ENCODE measurements at regions not wholly inside any gene's neighbourhood (a gene's known extent, or its start where the extent isn't known, plus 50 kb on each side); places are given as distances from the start of the nearest gene placed in this dataset.
"Not testable (repeated sequence)": the region's sequence is repeated elsewhere in the genome, so short reads cannot be mapped to it uniquely, and the experiment has no call there.

DNA sequence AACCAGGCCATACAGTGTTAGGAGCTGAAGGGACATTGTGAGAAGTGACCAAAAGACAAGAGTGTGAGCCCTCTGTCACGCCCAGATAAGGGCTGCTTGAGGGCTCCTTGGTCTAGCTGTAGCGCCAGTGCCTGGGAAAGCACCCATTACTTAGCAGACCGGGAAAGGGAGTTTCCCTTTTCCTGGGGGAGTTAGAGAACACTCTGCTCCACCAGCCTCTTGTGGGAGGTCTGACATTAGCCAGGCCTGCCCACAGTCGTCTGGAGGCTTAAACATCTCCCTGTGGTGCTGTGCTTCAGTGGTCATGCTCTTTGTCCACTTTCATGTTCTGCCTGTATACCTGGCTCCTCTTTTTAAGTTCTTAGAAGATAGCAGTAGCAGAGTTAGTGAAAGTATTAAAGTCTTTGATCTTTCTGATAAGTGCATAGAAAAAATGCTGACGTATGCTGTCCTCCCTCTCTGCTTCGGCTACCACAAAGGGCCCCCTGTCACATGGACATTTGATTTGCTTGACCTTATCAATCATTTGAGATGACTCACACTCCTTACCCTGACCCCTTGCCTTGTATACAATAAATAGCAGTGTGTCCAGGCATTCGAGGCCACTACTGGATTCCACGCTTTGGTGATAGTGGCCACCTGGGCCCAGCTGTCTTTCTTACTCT lies 201.5 kb upstream of the ECI2 start:
- Mint-ChIP-seq H3K4me3 (no peak overlapping the region), H3K4me1 (no peaks in the 10 kb centered on the region), H3K27me3 (ENCODE audit: low read depth in 2 of 2) (peaks cover 0 to 11% of the 10 kb centered on the region in 2 donors), H3K27ac (no peak overlapping the region), H3K9me3 (no peaks in the 10 kb centered on the region), H3K36me3 (no peaks in the 10 kb centered on the region)
- no peak for TF ChIP-seq CTCF (IDR thresholded peaks at IDR 0.05)
- ATAC-seq (no peak), DNase-seq (no peak)
- Histone ChIP-seq H3K4me3 (ENCODE audit: low read length) (no peak overlapping the region), H3K27ac (ENCODE audit: low read length) (no peak overlapping the region), H3K36me3 (ENCODE audit: control insufficient read depth, insufficient read depth, low read length) (no peaks in the 10 kb centered on the region), H3K4me1 (ENCODE audit: control insufficient read depth, insufficient read depth, low read length) (no peaks in the 10 kb centered on the region), H3K27me3 (ENCODE audit: control insufficient read depth, insufficient read depth, low read length) (no peaks in the 10 kb centered on the region), H3K9me3 (ENCODE audit: control insufficient read depth, insufficient read depth, low read length) (no peaks in the 10 kb centered on the region)
- WGBS (ENCODE audit: insufficient coverage), result 63% methylated on average over 8 of the region's 8 CpGs
- intact Hi-C loops (cut with micrococcal nuclease), result no loop called here

DNA sequence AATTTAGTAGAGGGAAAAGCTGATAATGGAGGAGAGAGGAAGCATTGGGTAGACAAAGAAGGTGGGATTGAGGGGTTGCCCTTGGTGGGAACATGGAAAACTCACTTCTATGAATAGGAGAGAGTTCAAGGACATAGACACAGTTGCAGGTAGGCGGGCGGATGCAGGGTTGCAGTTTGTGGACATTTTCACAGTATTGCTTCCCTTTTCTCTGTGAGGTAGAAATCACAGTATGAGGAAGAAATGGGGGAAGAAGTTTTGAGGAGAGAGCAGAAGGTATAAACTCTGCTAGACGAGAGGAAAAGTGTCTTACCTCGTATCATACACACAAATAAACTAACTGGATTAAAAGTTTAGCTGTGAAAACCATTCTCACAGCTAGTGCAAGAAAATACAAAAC lies 200.7 kb upstream of the ECI2 start:
- Histone ChIP-seq H3K27me3 (ENCODE audit: control insufficient read depth, insufficient read depth, low read length) (no peaks in the 10 kb centered on the region), H3K4me3 (ENCODE audit: low read length) (no peak overlapping the region), H3K4me1 (ENCODE audit: control insufficient read depth, insufficient read depth, low read length) (no peaks in the 10 kb centered on the region), H3K36me3 (ENCODE audit: control insufficient read depth, insufficient read depth, low read length) (no peaks in the 10 kb centered on the region), H3K9me3 (ENCODE audit: control insufficient read depth, insufficient read depth, low read length) (no peaks in the 10 kb centered on the region), H3K27ac (ENCODE audit: low read length) (no peak overlapping the region)
- TF ChIP-seq CTCF (IDR thresholded peaks at IDR 0.05), result no peak
- Mint-ChIP-seq H3K9me3 (no peaks in the 10 kb centered on the region), H3K4me1 (no peaks in the 10 kb centered on the region), H3K27ac (no peak overlapping the region), H3K4me3 (no peak overlapping the region), H3K36me3 (no peaks in the 10 kb centered on the region), H3K27me3 (ENCODE audit: low read depth in 2 of 2) (peaks cover 0 to 10% of the 10 kb centered on the region in 2 donors)
- intact Hi-C loops (cut with micrococcal nuclease), result no loop called here
- 50% methylated on average over 2 of the region's 4 CpGs for WGBS (ENCODE audit: insufficient coverage)
- ATAC-seq, result no peak
- DNase-seq, result no peak

DNA sequence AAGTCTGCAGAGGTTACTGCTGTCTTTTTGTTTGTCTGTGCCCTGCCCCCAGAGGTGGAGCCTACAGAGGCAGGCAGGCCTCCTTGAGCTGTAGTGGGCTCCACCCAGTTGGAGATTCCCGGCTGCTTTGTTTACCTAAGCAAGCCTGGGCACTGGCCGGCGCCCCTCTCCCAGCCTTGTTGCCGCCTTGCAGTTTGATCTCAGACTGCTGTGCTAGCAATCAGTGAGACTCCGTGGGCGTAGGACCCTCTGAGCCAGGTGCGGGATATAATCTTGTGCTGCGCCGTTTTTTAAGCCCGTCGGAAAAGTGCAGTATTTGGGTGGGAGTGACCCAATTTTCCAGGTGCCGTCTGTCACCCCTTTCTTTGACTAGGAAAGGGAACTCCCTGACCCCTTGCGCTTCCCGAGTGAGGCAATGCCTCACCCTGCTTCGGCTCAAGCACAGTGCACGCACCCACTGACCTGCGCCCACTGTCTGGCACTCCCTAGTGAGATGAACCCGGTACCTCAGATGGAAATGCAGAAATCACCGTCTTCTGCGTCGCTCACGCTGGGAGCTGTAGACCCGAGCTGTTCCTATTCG lies 198.9 kb upstream of the ECI2 start:
- ATAC-seq; H3K4me1 Mint-ChIP-seq; H3K27me3 ChIP-seq (ENCODE audit: control insufficient read depth, insufficient read depth, low read length); H3K4me3 ChIP-seq (ENCODE audit: low read length); H3K4me1 ChIP-seq (ENCODE audit: control insufficient read depth, insufficient read depth, low read length); intact Hi-C loops (cut with micrococcal nuclease); H3K36me3 Mint-ChIP-seq; H3K27ac Mint-ChIP-seq; DNase-seq; H3K9me3 ChIP-seq (ENCODE audit: control insufficient read depth, insufficient read depth, low read length); H3K4me3 Mint-ChIP-seq; H3K9me3 Mint-ChIP-seq; H3K27ac ChIP-seq (ENCODE audit: low read length); H3K36me3 ChIP-seq (ENCODE audit: control insufficient read depth, insufficient read depth, low read length); H3K27me3 Mint-ChIP-seq (ENCODE audit: low read depth in 2 of 2): not testable (repeated sequence)
- 93% methylated on average over 13 of the region's 24 CpGs for WGBS (ENCODE audit: insufficient coverage)

DNA sequence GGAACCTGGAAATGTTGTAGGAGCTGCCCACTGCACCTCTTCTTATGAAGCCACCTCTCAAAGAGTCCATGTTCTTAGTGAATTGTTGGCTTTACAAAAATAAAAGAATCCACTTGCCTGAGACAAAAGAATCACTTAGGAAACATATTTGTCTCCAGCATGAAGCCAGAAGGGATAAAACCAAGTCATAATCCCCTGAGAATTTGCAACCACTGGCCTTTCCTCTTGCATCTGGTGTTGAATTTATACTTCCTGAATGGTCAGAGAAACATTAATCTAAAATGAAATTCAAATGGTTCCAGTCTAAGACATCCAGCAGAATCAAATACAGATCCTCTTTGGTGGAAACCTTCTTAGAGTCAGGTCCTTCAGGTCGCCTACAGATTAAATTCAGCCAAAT lies 192.5 kb upstream of the ECI2 start:
- Mint-ChIP-seq H3K36me3 (no peaks in the 10 kb centered on the region), H3K4me3 (no peak overlapping the region), H3K27me3 (ENCODE audit: low read depth in 2 of 2) (peaks cover 12 to 14% of the 10 kb centered on the region in 2 donors), H3K9me3 (no peaks in the 10 kb centered on the region), H3K4me1 (no peaks in the 10 kb centered on the region), H3K27ac (no peak overlapping the region)
- no peak for TF ChIP-seq CTCF (IDR thresholded peaks at IDR 0.05)
- WGBS (ENCODE audit: insufficient coverage), result no CpG with 5 or more reads among the region's 1 CpG
- ATAC-seq (no peak), DNase-seq (no peak)
- H3K4me3 ChIP-seq (ENCODE audit: low read length), result no peak overlapping the region
- no peaks in the 10 kb centered on the region for H3K4me1 ChIP-seq (ENCODE audit: control insufficient read depth, insufficient read depth, low read length)
- no peaks in the 10 kb centered on the region for H3K36me3 ChIP-seq (ENCODE audit: control insufficient read depth, insufficient read depth, low read length)
- H3K27me3 ChIP-seq (ENCODE audit: control insufficient read depth, insufficient read depth, low read length), result no peaks in the 10 kb centered on the region
- H3K27ac ChIP-seq (ENCODE audit: low read length), result no peak overlapping the region
- H3K9me3 ChIP-seq (ENCODE audit: control insufficient read depth, insufficient read depth, low read length), result no peaks in the 10 kb centered on the region
- intact Hi-C loops (cut with micrococcal nuclease), result no loop called here
